ENCODE measurements at regions not wholly inside any gene's neighbourhood (a gene's known extent, or its start where the extent isn't known, plus 50 kb on each side); places are given as distances from the start of the nearest gene placed in this dataset.

DNA sequence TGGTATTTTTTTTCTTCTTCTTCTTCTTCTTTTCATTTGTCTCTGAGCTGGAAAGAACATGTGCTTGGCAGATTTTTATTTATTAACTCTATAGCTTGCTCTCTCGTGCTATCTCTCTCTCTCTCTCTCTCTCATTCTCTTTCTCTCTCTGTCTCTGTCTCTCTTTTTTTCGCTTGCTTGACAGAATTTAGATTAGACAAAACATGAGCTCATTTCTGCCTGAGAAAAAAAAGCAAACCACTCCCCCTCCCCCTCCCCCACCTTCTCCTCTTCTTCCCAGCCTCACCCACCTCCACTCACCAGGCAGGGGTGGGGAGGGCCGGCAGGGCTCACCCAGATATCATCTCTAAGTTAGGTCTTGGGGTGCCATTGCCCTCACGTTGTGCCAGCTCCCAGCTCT is 81.5 kb downstream of the PJA1 start:
- no peak for ATAC-seq
- no peak for DNase-seq

DNA sequence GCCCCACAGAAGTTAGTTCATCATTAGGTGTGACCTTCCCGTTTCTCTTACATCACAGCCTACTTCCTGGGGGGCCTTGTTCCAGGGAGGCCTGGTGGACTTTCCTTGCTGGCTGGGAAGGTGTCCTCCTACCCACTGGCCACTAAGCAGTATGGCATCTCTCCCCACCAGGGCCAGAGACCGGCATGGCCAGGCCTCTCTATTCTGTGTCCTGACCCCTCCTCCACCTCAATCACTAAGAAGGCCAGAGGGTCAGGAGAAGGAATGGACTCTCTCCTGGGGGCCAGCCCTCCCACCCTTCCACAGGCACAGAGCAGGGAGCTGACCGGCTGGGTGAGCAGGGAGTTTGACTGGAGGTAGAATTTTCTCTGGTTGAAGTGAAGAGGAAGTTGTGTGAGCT is 81.9 kb downstream of the PJA1 start:
- DNase-seq (no peak), ATAC-seq (no peak)

DNA sequence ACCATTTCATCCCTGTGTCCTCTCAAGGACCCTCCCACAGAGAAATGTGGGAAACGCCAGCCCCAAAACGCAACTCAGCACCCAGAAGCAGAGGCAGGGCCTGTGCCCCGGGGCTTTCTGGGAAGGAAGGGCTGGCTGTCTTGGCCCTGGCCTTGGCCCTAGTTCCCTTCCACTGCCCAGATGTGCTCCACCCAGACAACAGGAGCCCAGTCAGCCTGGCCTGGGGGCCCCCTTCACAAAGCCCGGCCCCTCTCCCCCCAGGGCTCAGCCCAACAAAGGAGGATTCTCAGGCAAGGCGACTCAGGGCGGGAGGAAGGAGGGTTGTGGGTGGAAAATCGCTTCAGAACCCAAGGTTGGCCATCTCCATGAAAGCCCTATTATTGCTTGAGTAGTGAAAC is 82.5 kb downstream of the PJA1 start:
- ATAC-seq (no peak), DNase-seq (no peak)

DNA sequence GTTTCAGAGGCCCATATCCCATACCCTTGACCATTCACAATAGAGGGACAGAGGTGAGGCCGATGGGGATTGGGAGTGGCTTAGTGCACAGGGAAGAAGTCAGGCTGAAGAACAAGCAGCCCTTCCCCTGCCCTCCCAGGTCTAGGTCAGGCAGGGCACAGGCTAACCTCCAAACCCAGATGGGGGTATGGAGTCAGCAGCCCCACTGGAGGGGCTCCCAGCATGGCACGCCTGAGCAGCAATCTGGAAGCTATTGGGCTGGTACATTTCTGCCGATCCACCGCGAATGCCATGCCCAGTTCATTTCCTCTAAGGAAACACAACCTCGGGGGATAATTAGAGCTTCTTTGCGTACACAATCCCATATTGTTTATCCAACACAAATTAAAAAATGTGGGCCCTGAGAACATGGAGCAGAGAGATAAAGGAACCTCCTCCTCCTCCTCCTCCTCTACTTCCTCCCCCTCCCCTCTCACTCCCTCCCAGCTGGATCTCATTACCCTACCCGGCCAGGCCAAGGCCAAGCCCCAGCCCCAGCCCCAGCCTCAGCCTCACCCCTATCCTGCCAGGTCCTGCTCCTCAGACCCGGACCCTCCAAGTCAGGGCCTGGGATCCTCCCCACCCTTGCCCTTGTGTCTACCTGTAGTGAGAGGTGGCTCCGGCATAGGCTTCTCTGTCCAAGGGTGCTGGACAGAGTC is 83.0 kb downstream of the PJA1 start:
- ATAC-seq (no peak), DNase-seq (no peak)

DNA sequence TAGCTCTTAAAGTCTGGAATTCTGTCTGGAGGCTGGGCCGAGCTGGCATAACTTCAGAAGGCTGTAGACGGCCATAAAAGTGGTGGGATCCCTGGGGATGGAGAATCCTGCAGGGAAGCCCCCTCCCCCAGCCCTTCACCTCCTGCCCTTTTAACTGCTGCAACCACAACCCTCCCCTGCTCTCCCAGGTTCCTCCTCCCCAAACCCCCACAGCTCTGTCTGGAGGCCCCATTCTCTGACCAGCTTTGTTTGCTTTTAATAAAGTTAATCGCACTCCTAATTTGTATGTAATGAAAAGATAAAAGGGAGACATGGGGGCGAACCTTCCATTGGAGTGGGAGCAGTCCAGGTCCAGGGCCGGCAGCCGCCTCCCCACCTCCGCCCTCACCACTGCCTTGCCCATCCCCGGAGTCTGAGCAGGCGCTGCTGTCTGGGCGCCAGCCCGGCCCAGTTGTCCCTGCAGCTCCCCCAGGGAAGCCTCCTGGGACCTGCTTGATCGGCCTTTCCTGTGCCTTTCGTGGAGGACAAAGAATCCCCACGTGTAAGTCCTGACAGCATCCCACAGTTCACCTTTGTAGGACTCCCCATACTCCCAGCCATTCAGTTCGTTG is 84.3 kb downstream of the PJA1 start:
- DNase-seq (no peak), ATAC-seq (no peak)

DNA sequence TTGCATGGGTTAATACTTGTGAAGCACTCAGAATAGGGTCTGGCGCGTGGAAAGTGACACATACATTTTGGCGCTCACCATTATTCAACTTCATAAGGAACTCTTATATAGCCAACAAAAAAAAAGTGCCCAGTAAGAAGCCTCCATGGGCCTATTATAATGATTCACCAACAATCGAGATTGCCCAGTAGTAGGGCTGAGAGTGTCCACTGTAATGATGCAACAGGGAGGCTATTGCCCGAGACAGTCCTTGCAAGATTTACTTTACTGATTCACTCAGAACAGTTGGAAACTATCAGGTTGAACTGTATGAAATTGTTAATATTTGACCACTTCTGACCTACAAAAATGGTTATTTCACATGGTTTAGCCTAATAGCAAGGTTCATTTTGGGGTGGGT is 86.0 kb downstream of the PJA1 start:
- ATAC-seq: no peak
- DNase-seq: no peak

DNA sequence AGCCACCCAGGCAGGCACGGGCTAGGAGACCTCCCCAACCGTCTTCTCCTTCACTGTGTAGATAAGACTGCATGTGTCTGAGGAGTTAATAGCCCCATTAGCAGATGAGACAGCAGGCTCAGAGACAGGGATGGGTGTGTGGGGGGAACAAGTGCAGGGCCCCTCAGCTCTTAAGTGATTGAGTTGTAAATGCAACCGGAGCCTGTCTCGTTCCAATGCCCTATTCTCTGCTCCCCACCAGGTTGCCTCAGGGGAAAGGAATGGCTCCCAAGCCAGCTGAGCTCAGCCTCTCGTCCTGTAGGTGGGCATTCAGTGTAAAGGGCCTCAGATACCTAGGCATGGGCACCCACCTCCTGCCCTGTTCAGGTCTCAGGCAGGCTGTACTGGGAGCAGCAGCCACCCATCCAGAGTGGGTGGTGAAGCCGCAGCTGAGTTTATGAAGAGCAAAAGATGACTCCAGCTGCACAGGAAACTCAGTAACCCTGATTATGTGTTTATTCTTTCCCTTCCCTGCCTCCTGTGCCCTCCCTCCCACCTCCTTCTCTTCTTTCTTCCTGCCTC is 87.3 kb downstream of the PJA1 start:
- ATAC-seq: no peak
- no peak for DNase-seq

DNA sequence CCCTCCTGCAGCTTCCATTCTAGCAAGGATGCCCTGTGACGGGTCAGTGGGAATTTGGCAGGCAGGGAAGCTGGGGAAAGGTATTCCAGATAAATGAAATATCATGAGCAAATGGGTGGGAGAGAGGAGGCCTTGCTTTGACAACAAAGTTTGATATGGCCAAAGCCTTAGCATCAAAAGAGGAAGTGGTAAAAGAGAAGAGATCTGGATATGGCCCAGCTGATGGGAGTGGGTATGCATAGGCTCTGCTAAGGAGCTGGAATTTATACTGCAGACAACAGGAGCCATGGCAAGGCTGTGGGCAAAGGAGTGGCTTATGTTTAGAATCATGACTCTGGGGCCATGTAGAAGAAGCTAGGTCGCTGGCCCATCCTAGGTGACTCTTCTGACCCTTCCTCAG is 89.2 kb downstream of the PJA1 start:
- DNase-seq (no peak), ATAC-seq (no peak)

DNA sequence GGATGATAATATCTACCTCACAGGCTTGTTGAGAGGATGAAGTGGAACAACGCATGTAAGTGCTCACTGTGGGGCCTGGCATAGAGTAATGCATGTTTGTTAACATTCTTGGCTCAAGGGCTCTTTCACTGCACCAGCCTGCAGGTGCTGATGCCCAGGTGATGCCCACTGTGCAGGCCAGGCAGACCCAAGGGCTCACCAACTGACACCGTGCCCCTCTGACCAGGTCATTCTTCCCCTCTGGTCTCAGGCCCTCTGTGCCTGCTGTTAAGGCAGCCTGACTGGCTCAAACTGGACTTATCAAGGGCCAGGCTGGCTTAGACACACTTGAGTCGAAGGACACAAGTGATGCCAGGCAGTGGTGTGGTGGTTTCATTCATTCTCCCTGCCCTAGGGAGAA is 90.5 kb downstream of the PJA1 start:
- DNase-seq: no peak

DNA sequence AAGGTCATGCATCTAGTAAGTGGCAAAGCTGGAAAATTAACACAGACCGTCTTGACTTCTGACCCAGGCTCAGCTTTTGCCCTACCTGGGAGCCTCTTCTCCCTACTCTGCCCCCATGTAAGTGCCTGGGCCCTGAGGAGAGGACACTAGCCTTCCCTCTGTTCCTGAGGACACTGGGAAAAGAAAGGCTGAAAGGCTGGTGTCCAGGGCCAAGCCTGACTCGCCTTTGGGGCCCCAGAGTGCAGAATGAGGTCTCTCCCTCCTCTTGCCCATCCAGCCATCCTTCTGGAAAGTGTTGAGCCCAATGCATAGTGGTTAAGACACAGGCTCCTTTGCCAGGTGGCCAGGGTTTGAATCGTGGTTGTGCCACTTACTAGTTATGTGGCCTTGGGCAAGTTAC is 91.5 kb downstream of the PJA1 start:
- DNase-seq: no peak
- no peak for ATAC-seq

More for the DNA sequence above, 90.5 kb downstream of the PJA1 start:
- no peak for ATAC-seq

DNA sequence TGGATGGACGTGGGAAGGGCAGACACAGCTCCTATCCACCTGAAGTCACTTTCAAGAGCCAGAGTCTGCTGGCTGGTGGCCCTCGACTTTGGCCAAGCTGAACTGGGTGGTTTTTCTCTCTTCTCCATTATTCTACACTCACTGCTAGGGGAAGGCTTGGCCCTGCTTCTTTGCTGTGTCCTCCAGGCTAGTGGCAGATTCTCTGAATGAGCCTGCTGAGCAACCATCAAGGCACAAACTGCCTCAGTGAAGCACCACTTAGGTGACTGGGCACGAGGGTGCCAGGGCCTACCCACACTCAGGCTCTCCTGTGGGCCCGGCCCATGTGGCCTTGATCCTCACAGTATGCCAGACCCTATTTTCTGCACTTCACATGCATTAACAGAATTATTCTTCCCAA is 92.0 kb downstream of the PJA1 start:
- ATAC-seq: no peak
- no peak for DNase-seq

DNA sequence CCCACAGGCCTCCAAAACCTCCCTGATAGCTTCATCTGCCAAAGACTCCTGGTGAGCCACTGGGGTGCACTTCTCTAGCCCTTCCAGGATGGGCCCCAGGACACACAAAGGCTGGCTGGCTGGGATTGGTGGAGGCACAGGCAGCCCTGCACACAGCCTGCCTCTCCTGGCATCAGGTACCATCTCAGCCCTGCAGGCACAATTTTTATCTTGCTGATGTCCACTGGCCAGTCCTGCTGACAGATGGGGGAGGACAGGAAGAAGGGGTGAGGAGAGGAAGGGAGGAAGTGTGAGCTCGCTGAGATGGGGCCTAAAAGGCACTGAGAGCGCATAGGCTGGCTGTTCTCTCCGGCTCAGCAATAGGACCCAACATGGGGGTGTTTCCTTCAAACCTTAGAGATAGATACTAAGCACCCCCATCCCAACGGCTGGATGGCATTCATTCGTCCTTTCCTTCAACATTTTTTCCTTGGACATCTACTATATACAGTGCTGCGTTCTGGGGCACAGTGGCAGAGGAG is 92.7 kb downstream of the PJA1 start:
- no peak for DNase-seq

DNA sequence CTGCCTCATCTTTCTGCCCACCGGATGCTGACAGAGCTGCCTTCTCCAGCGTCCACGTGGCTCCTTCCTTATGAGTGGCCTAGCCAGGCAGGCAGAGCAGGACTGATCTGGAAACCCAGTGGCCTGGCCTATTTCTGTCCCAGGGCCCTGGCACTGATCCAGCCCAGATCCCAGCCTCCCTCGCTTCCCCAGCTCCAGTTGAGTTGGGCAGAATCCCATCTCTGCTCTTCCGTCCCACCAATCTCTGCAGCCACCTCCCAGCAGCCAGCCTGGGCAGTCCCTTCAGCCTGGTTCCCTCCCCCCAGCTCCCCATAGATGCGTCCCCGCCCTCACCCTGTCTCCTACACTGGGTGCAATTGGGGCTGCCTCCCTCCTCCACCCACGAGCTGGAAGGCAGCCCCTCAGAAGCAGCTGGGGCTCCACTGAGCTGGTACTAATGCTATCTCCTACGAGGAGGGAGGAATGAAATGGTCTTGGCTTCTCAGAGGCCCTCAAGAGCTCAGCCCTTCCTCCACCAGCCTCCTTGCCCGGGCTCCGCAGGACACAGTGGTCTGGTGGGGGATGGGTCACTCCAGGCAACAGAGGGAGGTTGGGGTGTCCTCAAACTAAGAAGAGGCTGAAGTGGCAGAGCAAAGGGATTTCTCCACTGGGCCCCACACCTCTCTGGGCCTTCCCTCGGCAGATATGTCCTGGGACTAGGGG is 94.2 kb downstream of the PJA1 start:
- no peak for DNase-seq
- ATAC-seq: no peak

More for the DNA sequence above, 92.7 kb downstream of the PJA1 start:
- no peak for ATAC-seq

DNA sequence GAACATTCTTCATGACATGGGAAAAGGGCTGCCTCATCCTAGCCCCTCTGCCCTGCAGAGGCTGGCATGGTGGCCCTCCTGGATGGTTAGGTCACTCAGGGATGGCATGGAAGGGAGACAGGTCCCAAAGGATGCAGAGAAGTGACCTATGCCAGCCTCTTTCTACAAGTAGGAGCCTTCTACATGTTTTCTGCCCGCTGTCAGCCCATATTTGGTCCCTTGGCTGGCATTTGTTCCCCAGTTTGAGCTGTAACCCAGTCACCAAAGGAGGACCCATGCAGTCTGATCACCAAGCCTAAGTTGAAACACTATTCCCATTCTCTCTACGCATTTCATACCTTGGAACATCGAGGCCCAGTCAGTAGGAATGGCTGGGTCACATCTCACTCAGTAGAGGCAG is 95.4 kb downstream of the PJA1 start:
- no peak for DNase-seq
- no peak for ATAC-seq

DNA sequence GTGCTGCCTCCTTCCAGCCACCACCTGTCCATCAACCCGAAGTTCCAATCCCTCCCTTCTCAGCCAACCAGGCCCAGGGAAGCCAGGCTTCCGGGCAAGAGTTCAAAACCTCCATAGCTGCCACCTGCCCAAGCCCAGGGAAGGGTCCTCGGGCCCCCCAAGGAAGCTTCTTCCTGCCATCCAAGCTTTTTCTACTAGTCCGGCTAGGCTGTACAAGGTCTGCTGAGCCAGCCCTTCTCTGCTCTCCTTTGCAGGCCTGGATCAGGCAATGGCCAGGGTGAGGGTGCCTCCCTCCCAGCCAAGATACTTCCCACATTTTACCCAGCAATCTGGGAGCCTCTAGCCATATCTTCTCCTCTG is 96.2 kb downstream of the PJA1 start:
- DNase-seq: no peak

DNA sequence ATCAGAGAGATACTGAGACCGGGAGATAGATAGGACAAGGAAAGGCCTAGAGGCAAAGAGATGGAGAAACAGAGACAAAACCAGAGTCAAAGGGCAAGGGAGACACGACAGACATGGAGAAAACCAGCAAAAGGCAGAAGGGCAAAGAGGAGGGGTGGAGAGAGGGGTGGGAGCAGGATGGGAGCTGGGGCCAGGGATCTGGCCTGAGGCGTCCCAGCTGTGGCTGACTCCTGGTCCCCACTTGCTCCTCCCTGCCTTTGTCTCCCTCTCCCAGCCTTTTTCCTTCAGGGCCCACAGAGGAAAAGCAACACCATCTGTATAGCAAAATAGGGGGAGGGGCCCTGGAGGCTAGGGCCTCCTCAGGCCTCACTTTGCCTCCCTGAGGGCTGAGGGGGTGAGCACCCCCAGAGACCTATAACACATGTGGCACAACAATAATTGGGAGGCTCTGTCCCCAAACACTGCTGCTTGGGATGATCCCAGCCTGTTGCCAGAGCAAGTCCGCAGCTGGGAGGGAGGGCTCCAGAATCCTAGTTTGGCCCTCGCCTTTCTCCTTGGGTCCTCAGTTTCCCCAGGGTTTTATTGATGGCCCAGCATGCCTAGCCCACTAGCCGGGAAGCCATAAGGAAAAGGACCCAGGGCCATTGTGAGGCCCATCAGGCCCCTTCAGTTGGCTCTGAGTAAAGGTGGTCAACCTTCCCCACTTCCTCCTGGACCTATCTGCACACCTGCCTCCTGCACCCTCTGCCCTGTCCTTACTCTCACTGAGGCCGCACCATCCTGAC is 96.8 kb downstream of the PJA1 start:
- DNase-seq: no peak
- no peak for ATAC-seq

More for the DNA sequence above, 96.2 kb downstream of the PJA1 start:
- no peak for ATAC-seq

DNA sequence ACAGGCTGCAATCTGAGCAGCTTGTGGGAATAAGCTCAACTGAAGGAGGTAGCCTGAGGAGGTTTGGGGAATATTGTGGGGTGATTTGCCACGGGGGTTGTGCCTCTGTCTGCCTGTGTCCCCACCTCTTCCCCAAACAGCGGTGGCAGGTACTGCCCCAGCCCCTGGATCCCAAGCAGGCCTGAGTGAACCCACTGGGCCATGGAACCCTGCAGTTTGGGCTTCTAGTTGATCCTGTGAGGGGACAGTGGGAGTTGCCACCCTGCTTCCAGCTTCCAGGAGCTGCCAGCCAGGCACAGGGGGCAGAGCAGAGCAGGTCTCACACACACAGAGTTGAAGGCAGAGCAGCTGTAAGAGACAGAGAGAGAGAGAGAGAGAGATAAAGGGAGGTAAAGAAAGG is 97.4 kb downstream of the PJA1 start:
- DNase-seq (no peak), ATAC-seq (no peak)

DNA sequence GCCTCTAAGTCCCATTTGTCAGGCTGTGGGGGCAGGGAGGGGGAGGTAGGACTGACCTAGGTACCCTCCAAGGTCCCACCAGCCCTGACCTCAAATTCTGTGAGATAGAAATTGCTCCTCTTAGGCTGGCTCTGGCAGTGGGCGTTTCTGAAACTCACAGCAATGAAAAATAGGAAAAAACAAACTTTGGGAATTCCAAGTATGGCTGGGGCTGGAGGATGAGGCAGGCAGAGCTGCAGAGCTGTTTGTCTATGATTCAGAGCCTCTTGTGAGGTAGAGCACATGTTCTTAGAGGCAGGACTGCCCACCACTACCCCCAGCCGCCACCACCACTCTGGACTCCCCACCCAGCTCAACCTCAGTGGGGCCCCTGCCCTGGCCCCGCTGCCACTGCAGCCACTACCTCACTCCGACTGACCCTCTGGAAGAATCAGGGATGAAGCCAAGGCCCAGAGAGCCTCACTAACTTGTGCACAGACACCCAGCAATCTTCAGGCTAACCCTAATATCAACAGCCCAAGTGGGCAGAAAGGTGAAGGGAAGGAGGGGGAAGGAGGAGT is 98.2 kb downstream of the PJA1 start:
- ATAC-seq: no peak

DNA sequence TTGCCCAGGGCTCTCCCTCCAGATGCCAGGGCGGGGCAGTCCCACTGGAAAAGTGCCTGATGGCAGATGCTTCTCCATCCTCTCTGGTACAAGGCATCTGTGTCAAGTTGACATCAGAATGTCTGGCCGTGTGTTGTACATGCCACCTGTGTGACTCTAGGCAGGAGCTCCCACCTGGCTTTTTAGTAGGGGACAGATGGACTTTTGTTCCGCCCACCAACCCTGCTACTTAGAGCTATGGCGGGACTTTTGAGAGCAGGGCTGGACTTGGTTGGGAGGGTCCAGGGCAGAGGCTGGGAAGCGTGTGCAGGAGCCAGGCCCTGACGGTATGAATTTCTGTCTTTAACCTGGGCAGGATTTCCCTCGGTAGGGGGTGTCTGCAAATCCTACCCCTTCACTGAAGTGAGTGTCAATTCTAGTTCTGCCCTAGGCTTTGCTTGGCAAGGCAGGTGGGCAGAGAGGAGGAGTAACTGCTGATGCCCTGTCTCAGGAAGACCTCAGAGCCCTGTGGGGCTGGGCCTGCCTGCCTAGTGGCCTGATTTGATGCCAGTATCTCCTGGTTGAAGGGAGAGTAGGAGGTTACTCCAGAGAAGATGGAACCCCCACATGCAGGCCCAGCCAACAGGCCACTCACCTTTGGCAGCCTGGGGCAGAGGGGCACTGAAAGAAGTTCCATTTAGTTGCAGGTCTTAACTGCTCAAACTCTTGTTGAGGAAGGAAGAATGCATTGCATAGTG is 99.1 kb downstream of the PJA1 start:
- ATAC-seq: no peak
- no peak for DNase-seq

More for the DNA sequence above, 98.2 kb downstream of the PJA1 start:
- no peak for DNase-seq

DNA sequence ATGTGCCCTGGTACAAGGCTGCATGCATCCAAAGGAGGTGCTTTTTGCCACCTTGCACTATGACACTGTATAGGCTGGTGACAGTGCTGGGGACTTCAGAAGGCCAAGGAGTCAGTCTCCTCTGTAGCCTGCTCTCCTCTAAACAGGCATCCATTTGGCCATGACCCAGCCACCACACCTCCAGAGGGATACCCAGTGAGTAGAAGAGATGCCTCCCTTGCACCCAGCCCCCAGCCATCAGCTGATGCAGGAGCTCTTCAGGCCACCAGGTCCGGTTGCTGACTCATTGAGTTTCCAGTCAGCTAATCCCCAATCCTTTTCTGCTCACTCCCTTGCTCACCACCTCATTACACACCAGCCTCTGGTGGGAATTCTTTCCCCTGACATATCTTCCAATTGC is 99.8 kb downstream of the PJA1 start:
- no peak for DNase-seq
- no peak for ATAC-seq

DNA sequence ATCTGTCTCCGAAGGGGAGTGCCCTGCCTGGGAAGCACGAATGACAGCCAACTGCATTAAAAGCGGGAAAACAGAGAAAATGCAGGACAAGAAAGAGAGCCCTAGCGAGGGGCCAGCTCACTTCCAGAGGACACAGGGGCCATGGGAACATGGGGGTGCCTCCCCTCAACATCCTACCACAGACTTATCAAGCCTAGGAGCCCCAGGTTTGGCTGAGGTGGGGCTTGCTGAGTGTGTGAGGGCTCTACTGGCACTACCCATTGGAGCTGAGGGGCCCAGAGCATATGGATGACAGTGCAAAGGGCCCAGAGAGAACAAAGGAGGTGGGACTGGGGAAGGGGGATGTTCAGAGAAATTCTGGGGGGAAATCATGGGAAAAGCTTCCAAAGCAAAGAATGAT is 101.8 kb downstream of the PJA1 start:
- DNase-seq (no peak), ATAC-seq (no peak)
